HepG2 (cell line): ENCODE measurements at regions not wholly inside any gene's neighbourhood (a gene's known extent, or its start where the extent isn't known, plus 50 kb on each side); places are given as distances from the start of the nearest gene placed in this dataset.

Experiments used
- CEBPG ChIP-seq: IDR thresholded peaks from 2 replicates; pipeline ENCODE4 v1.6.1; 2016
- CTCF ChIP-seq: sonication (generic); formaldehyde crosslinking; IDR thresholded peaks from 2 replicates; pipeline ENCODE4 v1.5.0; 2020; ENCODE audit warnings: mild to moderate bottlenecking, missing genetic modification reagents, moderate library complexity
- EHMT2 ChIP-seq: fragments of 200-600 bp; sonication (generic); IDR thresholded peaks from 2 replicates; pipeline ENCODE4 v1.7.0; 2017; ENCODE audit warnings: antibody characterized with exemption, low read depth, low read length, borderline replicate concordance
- GABPA ChIP-seq, 2 experiments: IDR thresholded peaks; 2 replicates each; pipeline ENCODE4 v1.6.1; 2011 to 2016; ENCODE audit warnings: low read depth in 2 of 2, low read length in 1 of 2, missing biosample characterization in 1 of 2, missing genetic modification characterization in 1 of 2
- HOXA7 ChIP-seq: sonication (generic); formaldehyde crosslinking; IDR thresholded peaks from 2 replicates; pipeline ENCODE4 v1.8.1; 2022; ENCODE audit warnings: mild to moderate bottlenecking, missing genetic modification reagents, moderate library complexity
- KAT7 ChIP-seq: IDR thresholded peaks from 2 replicates; pipeline ENCODE4 v1.6.1; 2018; ENCODE audit warnings: borderline replicate concordance, missing compliant biosample characterization
- KDM1A ChIP-seq: IDR thresholded peaks from 2 replicates; pipeline ENCODE4 v1.6.1; 2016; ENCODE audit warnings: missing compliant biosample characterization
- POLR2A ChIP-seq, 2 experiments: IDR thresholded peaks; 2 replicates each; pipeline ENCODE4 v1.6.1; 2011; ENCODE audit warnings: low read depth in 2 of 2, low read length in 2 of 2, mild to moderate bottlenecking in 1 of 2, moderate library complexity in 1 of 2; ENCODE audit not compliant: insufficient read depth in 1 of 2
- RARA ChIP-seq: IDR thresholded peaks from 2 replicates; pipeline ENCODE4 v1.6.1; 2016; ENCODE audit warnings: missing genetic modification reagents, missing compliant biosample characterization
- SMARCC2 ChIP-seq: fragments of 450-650 bp; IDR thresholded peaks from 2 replicates; pipeline ENCODE4 v1.6.1; 2017; ENCODE audit warnings: antibody characterized with exemption, mild to moderate bottlenecking
- SRF ChIP-seq: IDR thresholded peaks from 2 replicates; pipeline ENCODE4 v1.6.1; 2011; ENCODE audit warnings: mild to moderate bottlenecking, low read depth, low read length, moderate library complexity
- ZBTB1 ChIP-seq: sonication (generic); formaldehyde crosslinking; IDR thresholded peaks from 2 replicates; pipeline ENCODE4 v1.4.0; 2020; ENCODE audit warnings: missing genetic modification reagents, borderline replicate concordance
- ZBTB38 ChIP-seq: sonication (generic); formaldehyde crosslinking; IDR thresholded peaks from 2 replicates; pipeline ENCODE4 v1.5.1; 2020; ENCODE audit warnings: mild to moderate bottlenecking, missing genetic modification reagents
- ZNF253 ChIP-seq: sonication (generic); formaldehyde crosslinking; IDR thresholded peaks from 2 replicates; pipeline ENCODE4 v1.8.0; 2022; ENCODE audit warnings: mild to moderate bottlenecking, missing genetic modification reagents, borderline replicate concordance

GRCh38 chr3:68345781-68346180, 586.6 kb downstream of the TAFA4 start:
- no peak for TF ChIP-seq CTCF (CRISPR knock-in tag)
- TF ChIP-seq SMARCC2, result no peak
- TF ChIP-seq CEBPG (CRISPR knock-in tag), result no peak
- TF ChIP-seq ZNF253, result no peak
- no peak for TF ChIP-seq SRF
- no peak for TF ChIP-seq RARA (CRISPR knock-in tag)
- no peak for TF ChIP-seq KDM1A (CRISPR knock-in tag)
- TF ChIP-seq EHMT2, result no peak
- TF ChIP-seq POLR2A (IDR thresholded peaks at IDR 0.05; ENCODE audit: insufficient read depth in 1 of 2, low read depth in 2 of 2, low read length in 2 of 2), result no peak
- TF ChIP-seq ZBTB1 (CRISPR knock-in tag), result no peak
- no peak for TF ChIP-seq GABPA (IDR thresholded peaks at IDR 0.05; ENCODE audit: low read depth, low read length)
- TF ChIP-seq GABPA (CRISPR knock-in tag; IDR thresholded peaks at IDR 0.05; ENCODE audit: low read depth), result no peak
- no peak for TF ChIP-seq HOXA7 (CRISPR knock-in tag)
- no peak for TF ChIP-seq KAT7
- no peak for TF ChIP-seq ZBTB38 (CRISPR knock-in tag)
